ENCODE measurements at regions not wholly inside any gene's neighbourhood (a gene's known extent, or its start where the extent isn't known, plus 50 kb on each side); places are given as distances from the start of the nearest gene placed in this dataset.
"Not testable (repeated sequence)": the region's sequence is repeated elsewhere in the genome, so short reads cannot be mapped to it uniquely, and the experiment has no call there.

GRCh38 chr7:34357068-34357467 is 300.9 kb upstream of the NPSR1 start (continued):
- no peak for TF ChIP-seq ARID4B (CRISPR knock-in tag; IDR thresholded peaks at IDR 0.05; ENCODE audit: borderline replicate concordance)
- no peak for TF ChIP-seq ERG (CRISPR knock-in tag; IDR thresholded peaks at IDR 0.05)
- no peak for TF ChIP-seq CTCF (IDR thresholded peaks at IDR 0.05)
- TF ChIP-seq ZNF232 (CRISPR knock-in tag; IDR thresholded peaks at IDR 0.05) = no peak
- no peak for TF ChIP-seq ZNF671 (CRISPR knock-in tag; IDR thresholded peaks at IDR 0.05)
- TF ChIP-seq ESRRA (CRISPR knock-in tag; IDR thresholded peaks at IDR 0.05; ENCODE audit: borderline replicate concordance) = no peak
- no peak for TF ChIP-seq SP1 (CRISPR knock-in tag; conservative IDR thresholded peaks at IDR 0.05)

GRCh38 chr7:34357946-34358345 is 300.1 kb upstream of the NPSR1 start:
- H3K36me3 Mint-ChIP-seq = no peaks in the 10 kb centered on the region
- CTCF ChIA-PET = interaction anchor here (1.8 kb wide), 1 partner anchor 37 kb away, joined by 9 read pairs; no protein-coding TSS in a partner anchor
- peaks cover 13% of the 10 kb centered on the region for H3K4me1 Mint-ChIP-seq
- H3K27me3 Mint-ChIP-seq (ENCODE audit: low read depth) = peaks cover 73% of the 10 kb centered on the region
- ATAC-seq (no peak), DNase-seq (ENCODE audit: low spot score) (no peak)
- no peak overlapping the region for H3K4me3 Mint-ChIP-seq
- POLR2A ChIA-PET = no interaction called here
- H3K27ac Mint-ChIP-seq = no peak overlapping the region
- H3K9me3 Mint-ChIP-seq = no peaks in the 10 kb centered on the region
- no peak for TF ChIP-seq AR (CRISPR knock-in tag; IDR thresholded peaks at IDR 0.05)
- no peak for TF ChIP-seq SMAD3 (CRISPR knock-in tag; IDR thresholded peaks at IDR 0.05; ENCODE audit: borderline replicate concordance)
- no peak for TF ChIP-seq ATF3 (CRISPR knock-in tag; conservative IDR thresholded peaks at IDR 0.05)
- no peak for TF ChIP-seq USF2 (CRISPR knock-in tag; IDR thresholded peaks at IDR 0.05)
- TF ChIP-seq PRRX2 (CRISPR knock-in tag; IDR thresholded peaks at IDR 0.05) = no peak
- no peak for TF ChIP-seq ERG (CRISPR knock-in tag; IDR thresholded peaks at IDR 0.05)
- no peak for TF ChIP-seq ZSCAN18 (CRISPR knock-in tag; IDR thresholded peaks at IDR 0.05)
- TF ChIP-seq E2F4 (CRISPR knock-in tag; IDR thresholded peaks at IDR 0.05; ENCODE audit: borderline replicate concordance, low read depth) = no peak

GRCh38 chr7:34358578-34358977 is 299.4 kb upstream of the NPSR1 start:
- POLR2A ChIA-PET; ATAC-seq; H3K36me3 Mint-ChIP-seq; H3K9me3 Mint-ChIP-seq; CTCF ChIA-PET; H3K27ac Mint-ChIP-seq; H3K4me3 Mint-ChIP-seq; DNase-seq (ENCODE audit: low spot score): not testable (repeated sequence)
- Mint-ChIP-seq H3K27me3 (ENCODE audit: low read depth) (peaks cover 69% of the 10 kb centered on the region), H3K4me1 (peaks cover 13% of the 10 kb centered on the region)
